Natural killer cell (primary cell): ENCODE measurements at regions not wholly inside any gene's neighbourhood (a gene's known extent, or its start where the extent isn't known, plus 50 kb on each side); places are given as distances from the start of the nearest gene placed in this dataset.

Source experiments
- ATAC-seq, 3 donors: fragments of 150-1000 bp in 2 of 3; fragments of 200-7000 bp in 1 of 3; cut with Tn5 transposase; 1 replicate in 1 of 3; 2 replicates in 2 of 3; pipeline ENCODE4 v1.10.0; 2021; ENCODE audit warnings: mild to moderate bottlenecking in 2 of 3, moderate library complexity in 2 of 3
- DNase-seq, 2 donors: peaks; one replicate each; pipeline versions ENCODE4 v3.0.0 to v3.0.0-alpha.2; 2013 to 2021; ENCODE audit warnings: mixed read lengths in 1 of 2
- H3K27ac ChIP-seq: one replicate; pipeline ENCODE4 v1.5.1; 2013; ENCODE audit warnings: mild to moderate bottlenecking, low read length
- H3K27me3 ChIP-seq: one replicate; pipeline ENCODE4 v1.6.1; 2013; ENCODE audit warnings: low read length; ENCODE audit not compliant: control insufficient read depth, insufficient read depth
- H3K36me3 ChIP-seq: one replicate; pipeline ENCODE4 v1.6.1; 2013; ENCODE audit warnings: low read length; ENCODE audit not compliant: control insufficient read depth, insufficient read depth
- H3K4me1 ChIP-seq: one replicate; pipeline ENCODE4 v1.6.1; 2013; ENCODE audit warnings: low read length; ENCODE audit not compliant: control insufficient read depth, insufficient read depth
- H3K4me3 ChIP-seq: one replicate; pipeline ENCODE4 v1.5.1; 2013; ENCODE audit warnings: low read length
- H3K9me3 ChIP-seq: one replicate; pipeline ENCODE4 v1.6.1; 2013; ENCODE audit warnings: low read length; ENCODE audit not compliant: control insufficient read depth, insufficient read depth
- H3K27ac Mint-ChIP-seq, 2 donors: one replicate each; pipeline ENCODE4 v1.8.0; 2022; ENCODE audit warnings: mild to moderate bottlenecking in 2 of 2, mixed read lengths in 2 of 2, moderate library complexity in 1 of 2
- H3K27me3 Mint-ChIP-seq, 2 donors: one replicate each; pipeline ENCODE4 v1.8.0; 2022; ENCODE audit warnings: low read depth in 2 of 2, mixed read lengths in 2 of 2
- H3K36me3 Mint-ChIP-seq: one replicate; pipeline ENCODE4 v1.8.0; 2022; ENCODE audit warnings: mixed read lengths
- H3K4me1 Mint-ChIP-seq, 2 donors: one replicate each; pipeline ENCODE4 v1.8.0; 2022; ENCODE audit warnings: mixed read lengths in 2 of 2
- H3K4me3 Mint-ChIP-seq: one replicate; pipeline ENCODE4 v1.8.0; 2022; ENCODE audit warnings: mild to moderate bottlenecking, moderate library complexity, mixed read lengths
- H3K9me3 Mint-ChIP-seq, 2 donors: one replicate each; pipeline ENCODE4 v1.8.0; 2022; ENCODE audit warnings: mixed read lengths in 2 of 2
- CTCF ChIP-seq: fragments of 200-600 bp; IDR thresholded peaks from one replicate; pipeline ENCODE4 v1.8.0; 2022; ENCODE audit warnings: antibody characterized with exemption
- WGBS: methylation state at CpG from one replicate; pipeline ENCODE4 v1.1.7; 2013; ENCODE audit warnings: missing lambda C conversion rate; ENCODE audit not compliant: insufficient coverage; 5-methylcytosine and 5-hydroxymethylcytosine counted together
- intact Hi-C: fragments of 100-400 bp; cut with micrococcal nuclease; formaldehyde crosslinking; loops from one replicate; pipeline ENCODE4 v1.14.2; 2022

- DNase-seq (no peak), ATAC-seq (no peak)
- Mint-ChIP-seq H3K4me3 (no peak overlapping the region), H3K27ac (no peak overlapping the region), H3K9me3 (peaks cover 0 to 6% of the 10 kb centered on the region in 2 donors), H3K36me3 (no peaks in the 10 kb centered on the region), H3K4me1 (no peaks in the 10 kb centered on the region), H3K27me3 (no peaks in the 10 kb centered on the region)
- WGBS: 94% methylated on average over 2 of the region's 2 CpGs
- no peak overlapping the region for H3K27ac ChIP-seq
- no peaks in the 10 kb centered on the region for H3K9me3 ChIP-seq
- no peaks in the 10 kb centered on the region for H3K27me3 ChIP-seq
- no peaks in the 10 kb centered on the region for H3K4me1 ChIP-seq
- intact Hi-C loops: no loop called here
- H3K36me3 ChIP-seq: no peaks in the 10 kb centered on the region
- H3K4me3 ChIP-seq: no peak overlapping the region
- no peak for TF ChIP-seq CTCF
Observed at GRCh38 chr12:41778934-41779333, 365.7 kb downstream of the GXYLT1 start.

- no peak for ATAC-seq
- Mint-ChIP-seq H3K9me3 (peaks cover 0 to 9% of the 10 kb centered on the region in 2 donors), H3K4me1 (no peaks in the 10 kb centered on the region), H3K27me3 (no peaks in the 10 kb centered on the region), H3K36me3 (no peaks in the 10 kb centered on the region), H3K4me3 (no peak overlapping the region), H3K27ac (no peak overlapping the region)
- intact Hi-C loops: no loop called here
- Histone ChIP-seq H3K4me1 (no peaks in the 10 kb centered on the region), H3K36me3 (no peaks in the 10 kb centered on the region), H3K9me3 (no peaks in the 10 kb centered on the region), H3K4me3 (no peak overlapping the region), H3K27me3 (no peaks in the 10 kb centered on the region), H3K27ac (no peak overlapping the region)
- DNase-seq: no peak
- no peak for TF ChIP-seq CTCF
- 73% methylated on average over 8 of the region's 9 CpGs for WGBS
Observed at GRCh38 chr12:41777064-41777790, 367.4 kb downstream of the GXYLT1 start.

GRCh38 chr12:41772478-41772877 is 372.2 kb downstream of the GXYLT1 start:
- 57% methylated on average over 2 of the region's 4 CpGs for WGBS
- Histone ChIP-seq H3K9me3 (no peaks in the 10 kb centered on the region), H3K27me3 (no peaks in the 10 kb centered on the region), H3K36me3 (no peaks in the 10 kb centered on the region), H3K27ac (no peak overlapping the region), H3K4me3 (no peak overlapping the region), H3K4me1 (no peaks in the 10 kb centered on the region)
- Mint-ChIP-seq H3K27ac (no peak overlapping the region), H3K4me1 (no peaks in the 10 kb centered on the region), H3K36me3 (no peaks in the 10 kb centered on the region), H3K27me3 (no peaks in the 10 kb centered on the region), H3K9me3 (peaks cover 0 to 5% of the 10 kb centered on the region in 2 donors), H3K4me3 (no peak overlapping the region)
- no peak for DNase-seq
- intact Hi-C loops: no loop called here
- TF ChIP-seq CTCF: no peak
- ATAC-seq: no peak

GRCh38 chr12:41769810-41770209 is 374.9 kb downstream of the GXYLT1 start:
- Mint-ChIP-seq H3K27me3 (no peaks in the 10 kb centered on the region), H3K36me3 (no peaks in the 10 kb centered on the region), H3K4me1 (no peaks in the 10 kb centered on the region), H3K27ac (no peak overlapping the region), H3K4me3 (no peak overlapping the region), H3K9me3 (peaks cover 0 to 4% of the 10 kb centered on the region in 2 donors)
- no peaks in the 10 kb centered on the region for H3K36me3 ChIP-seq
- ATAC-seq: no peak
- H3K4me1 ChIP-seq: no peaks in the 10 kb centered on the region
- TF ChIP-seq CTCF: no peak
- no peaks in the 10 kb centered on the region for H3K9me3 ChIP-seq
- H3K27me3 ChIP-seq: no peaks in the 10 kb centered on the region
- no peak for DNase-seq
- intact Hi-C loops: no loop called here
- WGBS: 20% methylated on average over 1 of the region's 1 CpG
- H3K27ac ChIP-seq: no peak overlapping the region
- H3K4me3 ChIP-seq: no peak overlapping the region
